ENCODE measurements at regions not wholly inside any gene's neighbourhood (a gene's known extent, or its start where the extent isn't known, plus 50 kb on each side); places are given as distances from the start of the nearest gene placed in this dataset.

DNA sequence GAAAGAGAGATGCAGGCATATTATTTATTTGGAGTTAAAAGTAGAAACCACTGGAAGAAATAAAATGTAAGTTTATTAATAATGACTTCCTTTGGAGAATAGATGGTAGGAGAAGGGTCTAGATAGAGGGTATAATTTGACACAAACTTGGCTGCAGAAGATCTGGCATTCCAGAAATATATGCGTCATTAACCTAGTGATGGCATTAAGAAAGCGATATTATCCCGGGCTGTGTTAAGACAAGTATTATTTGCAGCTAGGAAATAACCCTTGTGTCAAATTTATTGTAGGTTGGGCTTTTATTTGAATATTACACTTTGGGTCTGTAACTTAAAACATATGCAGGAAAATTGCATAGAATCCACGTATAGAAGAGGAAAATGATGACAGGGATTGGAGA is 389.5 kb downstream of the MTX2 start:
- TF ChIP-seq, protein P1, sequence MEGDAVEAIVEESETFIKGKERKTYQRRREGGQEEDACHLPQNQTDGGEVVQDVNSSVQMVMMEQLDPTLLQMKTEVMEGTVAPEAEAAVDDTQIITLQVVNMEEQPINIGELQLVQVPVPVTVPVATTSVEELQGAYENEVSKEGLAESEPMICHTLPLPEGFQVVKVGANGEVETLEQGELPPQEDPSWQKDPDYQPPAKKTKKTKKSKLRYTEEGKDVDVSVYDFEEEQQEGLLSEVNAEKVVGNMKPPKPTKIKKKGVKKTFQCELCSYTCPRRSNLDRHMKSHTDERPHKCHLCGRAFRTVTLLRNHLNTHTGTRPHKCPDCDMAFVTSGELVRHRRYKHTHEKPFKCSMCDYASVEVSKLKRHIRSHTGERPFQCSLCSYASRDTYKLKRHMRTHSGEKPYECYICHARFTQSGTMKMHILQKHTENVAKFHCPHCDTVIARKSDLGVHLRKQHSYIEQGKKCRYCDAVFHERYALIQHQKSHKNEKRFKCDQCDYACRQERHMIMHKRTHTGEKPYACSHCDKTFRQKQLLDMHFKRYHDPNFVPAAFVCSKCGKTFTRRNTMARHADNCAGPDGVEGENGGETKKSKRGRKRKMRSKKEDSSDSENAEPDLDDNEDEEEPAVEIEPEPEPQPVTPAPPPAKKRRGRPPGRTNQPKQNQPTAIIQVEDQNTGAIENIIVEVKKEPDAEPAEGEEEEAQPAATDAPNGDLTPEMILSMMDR (IDR thresholded peaks at IDR 0.05; ENCODE audit: poor library complexity), result no peak
- TF ChIP-seq EZH2 (IDR thresholded peaks at IDR 0.05; ENCODE audit: borderline replicate concordance), result no peak
